ENCODE measurements at regions not wholly inside any gene's neighbourhood (a gene's known extent, or its start where the extent isn't known, plus 50 kb on each side); places are given as distances from the start of the nearest gene placed in this dataset.

DNA sequence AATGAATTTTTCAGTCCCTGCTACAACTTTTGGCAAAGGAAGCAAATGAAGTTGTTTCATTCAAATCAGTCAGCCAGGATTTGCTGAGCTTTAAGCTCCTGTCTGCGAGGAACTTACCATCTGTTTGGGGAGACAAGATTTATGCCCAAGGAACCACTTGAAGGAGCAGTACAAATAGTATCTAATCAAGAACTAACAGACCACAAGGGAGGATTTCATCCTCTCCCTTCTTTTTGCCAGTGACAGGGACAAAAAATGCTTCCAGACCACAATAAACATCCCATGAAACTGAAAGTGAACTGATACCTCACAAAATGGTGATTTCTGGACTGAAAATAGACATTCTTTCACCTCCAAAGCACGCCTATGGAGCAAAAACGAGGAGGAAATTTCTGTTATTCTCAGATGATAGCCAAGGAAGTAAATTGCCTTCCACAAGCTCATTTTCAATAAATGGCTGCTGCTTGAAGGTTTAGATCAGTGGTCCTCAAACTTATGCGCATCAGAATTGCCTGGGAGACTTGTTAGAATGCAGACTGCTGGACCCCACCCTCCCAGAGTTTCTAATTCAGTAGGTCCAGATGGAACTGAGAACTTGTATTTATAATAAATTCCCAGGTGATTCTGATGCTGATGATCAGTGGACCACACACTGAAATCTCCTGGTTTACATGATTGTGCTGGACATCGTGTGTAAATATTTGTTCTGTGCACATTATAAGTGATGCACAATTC is 202.4 kb upstream of the GADL1 start:
- Mint-ChIP-seq H3K9me3 (peaks cover 0 to 4% of the 10 kb centered on the region in 2 experiments; a peak in 3 of 5 replicates), H3K27me3 (ENCODE audit: low read depth) (no peaks in the 10 kb centered on the region), H3K27ac (no peak overlapping the region), H3K4me3 (no peak overlapping the region), H3K4me1 (peaks cover 2 to 12% of the 10 kb centered on the region in 2 experiments; a peak in 3 of 4 replicates), H3K36me3 (ENCODE audit: insufficient read depth in 1 of 3, low read depth in 3 of 3) (peaks cover 0 to 3% (median 0%) of the 10 kb centered on the region in 3 experiments; a peak in 3 of 7 replicates)
- WGBS (ENCODE audit: extremely low coverage, insufficient read length, low lambda C conversion rate), result no CpG with 5 or more reads among the region's 5 CpGs
- H2AK5ac ChIP-seq (ENCODE audit: insufficient read length, low read length), result no peak overlapping the region
- H3T11ph ChIP-seq (ENCODE audit: low read length), result no peak overlapping the region
- no peak overlapping the region for H3K14ac ChIP-seq (ENCODE audit: insufficient read depth, low read length)
- no peak overlapping the region for H2BK5ac ChIP-seq (ENCODE audit: insufficient read length, low read length)
- H3K79me1 ChIP-seq (ENCODE audit: insufficient read depth, low read depth, low read length, poor library complexity, severe bottlenecking), result no peaks in the 10 kb centered on the region
- no peak overlapping the region for H2BK15ac ChIP-seq (ENCODE audit: low read depth, low read length)
- H2BK120ac ChIP-seq (ENCODE audit: low read depth, low read length, poor library complexity, severe bottlenecking), result no peak overlapping the region
- H3K9ac ChIP-seq (ENCODE audit: extremely low read depth, insufficient read length, low read length), result no peak overlapping the region
- H3K9me3 ChIP-seq (ENCODE audit: control insufficient read depth, low read depth, low read length), result no peaks in the 10 kb centered on the region
- no peak overlapping the region for H2BK20ac ChIP-seq (ENCODE audit: low read depth, low read length, poor library complexity, severe bottlenecking)
- H3K23me2 ChIP-seq (ENCODE audit: insufficient read length, low read depth, low read length, poor library complexity, severe bottlenecking), result no peaks in the 10 kb centered on the region
- H4K91ac ChIP-seq (ENCODE audit: insufficient read length, low read depth, low read length), result no peak overlapping the region
- TF ChIP-seq, protein P1, sequence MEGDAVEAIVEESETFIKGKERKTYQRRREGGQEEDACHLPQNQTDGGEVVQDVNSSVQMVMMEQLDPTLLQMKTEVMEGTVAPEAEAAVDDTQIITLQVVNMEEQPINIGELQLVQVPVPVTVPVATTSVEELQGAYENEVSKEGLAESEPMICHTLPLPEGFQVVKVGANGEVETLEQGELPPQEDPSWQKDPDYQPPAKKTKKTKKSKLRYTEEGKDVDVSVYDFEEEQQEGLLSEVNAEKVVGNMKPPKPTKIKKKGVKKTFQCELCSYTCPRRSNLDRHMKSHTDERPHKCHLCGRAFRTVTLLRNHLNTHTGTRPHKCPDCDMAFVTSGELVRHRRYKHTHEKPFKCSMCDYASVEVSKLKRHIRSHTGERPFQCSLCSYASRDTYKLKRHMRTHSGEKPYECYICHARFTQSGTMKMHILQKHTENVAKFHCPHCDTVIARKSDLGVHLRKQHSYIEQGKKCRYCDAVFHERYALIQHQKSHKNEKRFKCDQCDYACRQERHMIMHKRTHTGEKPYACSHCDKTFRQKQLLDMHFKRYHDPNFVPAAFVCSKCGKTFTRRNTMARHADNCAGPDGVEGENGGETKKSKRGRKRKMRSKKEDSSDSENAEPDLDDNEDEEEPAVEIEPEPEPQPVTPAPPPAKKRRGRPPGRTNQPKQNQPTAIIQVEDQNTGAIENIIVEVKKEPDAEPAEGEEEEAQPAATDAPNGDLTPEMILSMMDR (conservative IDR thresholded peaks at IDR 0.05), result no peak
- H3K4ac ChIP-seq (ENCODE audit: low read depth, low read length), result no peak overlapping the region
- no peak overlapping the region for H3K27ac ChIP-seq (ENCODE audit: insufficient read length, low read depth, low read length)
- H3K27me3 ChIP-seq (ENCODE audit: insufficient read depth, low read length), result no peaks in the 10 kb centered on the region
- H4K20me1 ChIP-seq (ENCODE audit: control insufficient read depth, insufficient read depth, insufficient read length), result no peaks in the 10 kb centered on the region
- no peak overlapping the region for H4K5ac ChIP-seq (ENCODE audit: insufficient read length, low read depth, low read length)
- H3K18ac ChIP-seq (ENCODE audit: insufficient read length, low read depth, low read length), result no peak overlapping the region
- H3K4me1 ChIP-seq (ENCODE audit: insufficient read depth, low read length), result no peaks in the 10 kb centered on the region; the same call in 1 of the 2 replicates
- no peak overlapping the region for H3K4me2 ChIP-seq (ENCODE audit: insufficient read depth, insufficient read length, low read length)
- H3K56ac ChIP-seq (ENCODE audit: insufficient read length, low read depth, low read length), result no peak overlapping the region
- H3K79me2 ChIP-seq (ENCODE audit: insufficient read depth, low read length), result no peaks in the 10 kb centered on the region
- H3K23ac ChIP-seq (ENCODE audit: insufficient read length, low read depth, low read length), result no peak overlapping the region
- H2BK12ac ChIP-seq (ENCODE audit: insufficient read length, low read depth, low read length), result no peak overlapping the region
- no peak for DNase-seq
- no peak overlapping the region for H4K8ac ChIP-seq (replicated peaks; ENCODE audit: insufficient read length, low read depth, low read length)
- no peak overlapping the region for H2AFZ ChIP-seq (ENCODE audit: low read length)
